SK-N-MC (cell line): ENCODE measurements at regions not wholly inside any gene's neighbourhood (a gene's known extent, or its start where the extent isn't known, plus 50 kb on each side); places are given as distances from the start of the nearest gene placed in this dataset.

Experiments
- DNase-seq: peaks from one replicate; pipeline ENCODE4 v3.0.0-alpha.2; 2011; ENCODE audit warnings: low read depth, low spot score
- H3K27ac ChIP-seq: fragments of 200-600 bp; sonication (generic); 2 replicates; pipeline ENCODE4 v1.5.1; 2016; ENCODE audit warnings: mixed run types
- H3K36me3 ChIP-seq: fragments of 200-600 bp; sonication (generic); 2 replicates; pipeline ENCODE4 v1.6.1; 2017; ENCODE audit warnings: antibody characterized with exemption, low read length, mixed read lengths; ENCODE audit not compliant: insufficient read depth
- H3K4me3 ChIP-seq: fragments of 200-600 bp; sonication (generic); 2 replicates; pipeline ENCODE4 v1.5.1; 2016
- H3K9ac ChIP-seq: fragments of 200-600 bp; sonication (generic); 2 replicates; pipeline ENCODE4 v1.8.0; 2017; ENCODE audit warnings: mixed run types, mixed read lengths; ENCODE audit not compliant: insufficient read length
- H3K9me3 ChIP-seq: fragments of 200-600 bp; sonication (generic); 2 replicates; pipeline ENCODE4 v1.6.1; 2017; ENCODE audit warnings: low read depth, mild to moderate bottlenecking, antibody characterized with exemption, low read length, moderate library complexity, mixed read lengths
- EZH2 ChIP-seq: fragments of 200-600 bp; sonication (generic); IDR thresholded peaks from one replicate; pipeline ENCODE4 v1.6.1; 2017; ENCODE audit warnings: antibody characterized with exemption
- FOXP2 ChIP-seq: optimal IDR thresholded peaks from 2 replicates; pipeline ENCODE3; 2011; ENCODE audit warnings: mild to moderate bottlenecking, moderate library complexity; ENCODE audit not compliant: insufficient read depth; ENCODE audit errors: extremely low read length, control extremely low read depth
- POLR2AphosphoS5 ChIP-seq: IDR thresholded peaks from 2 replicates; pipeline ENCODE4 v1.6.1; 2012; ENCODE audit warnings: mild to moderate bottlenecking, low read depth, low read length, borderline replicate concordance

GRCh38 chr3:87509401-87509800 is 233.0 kb upstream of the POU1F1 start:
- TF ChIP-seq EZH2 (no peak), POLR2AphosphoS5 (no peak), FOXP2 (no peak)
- DNase-seq: no peak
- Histone ChIP-seq H3K4me3 (no peak overlapping the region), H3K36me3 (no peaks in the 10 kb centered on the region), H3K9ac (no peak overlapping the region), H3K9me3 (no peaks in the 10 kb centered on the region), H3K27ac (no peak overlapping the region)

- Histone ChIP-seq H3K4me3 (no peak overlapping the region), H3K36me3 (no peaks in the 10 kb centered on the region), H3K9ac (no peak overlapping the region), H3K27ac (no peak overlapping the region), H3K9me3 (no peaks in the 10 kb centered on the region)
- TF ChIP-seq POLR2AphosphoS5 (no peak), FOXP2 (no peak), EZH2 (no peak)
- DNase-seq: no peak
These were observed 232.5 kb upstream of the POU1F1 start for GRCh38 chr3:87508921-87509320.

- Histone ChIP-seq H3K27ac (no peak overlapping the region), H3K36me3 (no peaks in the 10 kb centered on the region), H3K9me3 (no peaks in the 10 kb centered on the region), H3K4me3 (no peak overlapping the region), H3K9ac (no peak overlapping the region)
- no peak for DNase-seq
- TF ChIP-seq EZH2 (no peak), POLR2AphosphoS5 (no peak), FOXP2 (no peak)
These were observed 231.4 kb upstream of the POU1F1 start for GRCh38 chr3:87507753-87508152.

GRCh38 chr3:87503900-87504498 is 227.6 kb upstream of the POU1F1 start:
- TF ChIP-seq POLR2AphosphoS5: no peak
- TF ChIP-seq EZH2: no peak
- Histone ChIP-seq H3K27ac (no peak overlapping the region), H3K9me3 (no peaks in the 10 kb centered on the region)

GRCh38 chr3:87501076-87501475 is 224.7 kb upstream of the POU1F1 start:
- no peak for TF ChIP-seq EZH2
- no peak for TF ChIP-seq POLR2AphosphoS5
- no peak for TF ChIP-seq FOXP2
- no peak overlapping the region for H3K27ac ChIP-seq
- H3K9me3 ChIP-seq: no peaks in the 10 kb centered on the region
- H3K4me3 ChIP-seq: no peak overlapping the region
- no peak overlapping the region for H3K9ac ChIP-seq
- no peaks in the 10 kb centered on the region for H3K36me3 ChIP-seq
- DNase-seq: no peak

More at GRCh38 chr3:87503900-87504498, 227.6 kb upstream of the POU1F1 start:
- Histone ChIP-seq H3K9ac (no peak overlapping the region), H3K36me3 (no peaks in the 10 kb centered on the region), H3K4me3 (no peak overlapping the region)
- DNase-seq: peak; percentile 35

- peak overlapping the region; percentile 12 for H3K27ac ChIP-seq
- H3K36me3 ChIP-seq: no peaks in the 10 kb centered on the region
- DNase-seq: no peak
- H3K9me3 ChIP-seq: no peaks in the 10 kb centered on the region
- no peak overlapping the region for H3K4me3 ChIP-seq
- TF ChIP-seq EZH2 (no peak), FOXP2 (no peak), POLR2AphosphoS5 (no peak)
- H3K9ac ChIP-seq: no peak overlapping the region
These were observed 222.1 kb upstream of the POU1F1 start for GRCh38 chr3:87498358-87499080.

GRCh38 chr3:87495938-87496337 is 219.6 kb upstream of the POU1F1 start:
- Histone ChIP-seq H3K36me3 (no peaks in the 10 kb centered on the region), H3K27ac (no peak overlapping the region), H3K9ac (no peak overlapping the region), H3K9me3 (no peaks in the 10 kb centered on the region), H3K4me3 (no peak overlapping the region)
- TF ChIP-seq POLR2AphosphoS5: no peak
- TF ChIP-seq FOXP2: no peak
- TF ChIP-seq EZH2: no peak
- no peak for DNase-seq

- H3K9me3 ChIP-seq: no peaks in the 10 kb centered on the region
- H3K27ac ChIP-seq: no peak overlapping the region
- no peak for DNase-seq
- no peak overlapping the region for H3K4me3 ChIP-seq
- TF ChIP-seq EZH2 (no peak), POLR2AphosphoS5 (no peak), FOXP2 (no peak)
- no peak overlapping the region for H3K9ac ChIP-seq
- H3K36me3 ChIP-seq: no peaks in the 10 kb centered on the region
These were observed 217.9 kb upstream of the POU1F1 start for GRCh38 chr3:87494264-87494663.
